B cell (primary cell): ENCODE measurements at regions not wholly inside any gene's neighbourhood (a gene's known extent, or its start where the extent isn't known, plus 50 kb on each side); places are given as distances from the start of the nearest gene placed in this dataset.
"Not testable (repeated sequence)": the region's sequence is repeated elsewhere in the genome, so short reads cannot be mapped to it uniquely, and the experiment has no call there.

Experiments
- ATAC-seq: fragments of 200-7000 bp; cut with Tn5 transposase; one replicate; pipeline ENCODE4 v1.10.0; 2021; ENCODE audit warnings: low read depth, mild to moderate bottlenecking, moderate number of reproducible peaks, moderate library complexity
- CTCF ChIA-PET: fragments of 350-600 bp; sonication (Branson Sonifier 250); formaldehyde crosslinking; loops from one replicate; lab custom pipeline; 2021; ENCODE audit warnings: antibody characterized with exemption, inconsistent platforms; lab: Charles Lee
- POLR2A ChIA-PET: fragments of 350-600 bp; sonication (Branson Sonifier 250); formaldehyde crosslinking; loops from one replicate; lab custom pipeline; 2021; ENCODE audit warnings: antibody characterized with exemption; lab: Charles Lee
- DNase-seq: peaks from one replicate; pipeline ENCODE4 v3.0.0; 2013
- H2AFZ ChIP-seq: 2 replicates; pipeline ENCODE4 v1.6.1; 2012; ENCODE audit warnings: mild to moderate bottlenecking, low read depth, low read length; ENCODE audit not compliant: insufficient read depth, poor library complexity, severe bottlenecking
- H3K27ac ChIP-seq, 2 donors: 1 replicate in 1 of 2; 2 replicates in 1 of 2; pipeline ENCODE4 v1.5.1; 2012 to 2013; ENCODE audit warnings: low read length in 2 of 2, mild to moderate bottlenecking in 2 of 2, moderate library complexity in 1 of 2
- H3K27me3 ChIP-seq, 4 experiments: fragments of 200-600 bp in 1 of 4; sonication (generic) in 1 of 4; replicated peaks in 1 of 4; 1 replicate in 2 of 4; 2 replicates in 2 of 4; pipeline versions ENCODE4 v1.6.1 to v1.7.0; 2013 to 2016; ENCODE audit warnings: low read length in 3 of 4, mild to moderate bottlenecking in 2 of 4, mixed read lengths in 1 of 4, moderate library complexity in 1 of 4; ENCODE audit not compliant: insufficient read depth in 4 of 4, control insufficient read depth in 3 of 4; ENCODE audit errors: control extremely low read depth in 1 of 4
- H3K36me3 ChIP-seq, 2 experiments: replicated peaks in 1 of 2; 1 replicate in 1 of 2; 2 replicates in 1 of 2; pipeline versions ENCODE4 v1.6.1 to v1.7.1; 2013; ENCODE audit warnings: low read length in 1 of 2; ENCODE audit not compliant: insufficient read depth in 2 of 2, control insufficient read depth in 1 of 2; ENCODE audit errors: control extremely low read depth in 1 of 2, extremely low read depth in 1 of 2
- H3K4me1 ChIP-seq, 2 donors: fragments of 200-600 bp in 1 of 2; sonication (generic) in 1 of 2; 1 replicate in 1 of 2; 2 replicates in 1 of 2; pipeline versions ENCODE4 v1.5.1 to v1.6.1; 2013 to 2017; ENCODE audit warnings: low read length in 2 of 2; ENCODE audit not compliant: control insufficient read depth in 2 of 2, insufficient read depth in 2 of 2
- H3K4me2 ChIP-seq: replicated peaks from 2 replicates; pipeline ENCODE3; 2012; ENCODE audit warnings: mild to moderate bottlenecking, low read depth, low read length; ENCODE audit not compliant: poor library complexity, severe bottlenecking
- H3K4me3 ChIP-seq, 5 experiments: fragments of 200-600 bp in 1 of 5; sonication (generic) in 1 of 5; 1 replicate in 3 of 5; 2 replicates in 2 of 5; pipeline versions ENCODE4 v1.5.1 to v1.7.0; 2011 to 2016; ENCODE audit warnings: low read length in 4 of 5, mild to moderate bottlenecking in 4 of 5, low read depth in 2 of 5, control low read depth in 1 of 5, moderate library complexity in 1 of 5; ENCODE audit not compliant: insufficient read depth in 1 of 5; ENCODE audit errors: control extremely low read depth in 1 of 5, extremely low read depth in 1 of 5
- H3K79me2 ChIP-seq: fragments of 200-600 bp; sonication (generic); one replicate; pipeline ENCODE4 v1.6.0; 2016; ENCODE audit warnings: low read length; ENCODE audit not compliant: control insufficient read depth, insufficient read depth
- H3K9ac ChIP-seq: fragments of 200-600 bp; sonication (generic); 2 replicates; pipeline ENCODE4 v1.6.1; 2017; ENCODE audit warnings: mild to moderate bottlenecking, low read length, moderate library complexity
- H3K9me3 ChIP-seq, 3 donors: one replicate each; pipeline versions ENCODE4 v1.6.1 to v1.7.1; 2013; ENCODE audit warnings: low read length in 2 of 3; ENCODE audit not compliant: control insufficient read depth in 2 of 3, insufficient read depth in 1 of 3; ENCODE audit errors: control extremely low read depth in 1 of 3
- H4K20me1 ChIP-seq: 2 replicates; pipeline ENCODE4 v1.6.0; 2012; ENCODE audit warnings: mild to moderate bottlenecking, low read length; ENCODE audit not compliant: insufficient read depth, control insufficient read depth, poor library complexity, severe bottlenecking
- H3K27ac Mint-ChIP-seq: one replicate; pipeline ENCODE4 v1.8.0; 2021; ENCODE audit warnings: mixed read lengths
- H3K27me3 Mint-ChIP-seq: one replicate; pipeline ENCODE4 v1.8.0; 2021; ENCODE audit warnings: mixed read lengths
- H3K4me1 Mint-ChIP-seq: one replicate; pipeline ENCODE4 v1.8.0; 2021; ENCODE audit warnings: mixed read lengths
- H3K4me3 Mint-ChIP-seq: one replicate; pipeline ENCODE4 v1.8.0; 2021; ENCODE audit warnings: mixed read lengths
- H3K9me3 Mint-ChIP-seq: one replicate; pipeline ENCODE4 v1.8.0; 2022; ENCODE audit warnings: mixed read lengths; ENCODE audit not compliant: insufficient read depth
- EZH2 ChIP-seq: IDR thresholded peaks from 2 replicates; pipeline ENCODE4 v1.6.1; 2012; ENCODE audit warnings: borderline replicate concordance, low read depth, mild to moderate bottlenecking, moderate library complexity, low read length; ENCODE audit not compliant: insufficient read depth, poor library complexity, severe bottlenecking
- WGBS: methylation state at CpG from one replicate; pipeline ENCODE4 v1.1.5; 2013; ENCODE audit warnings: missing lambda C conversion rate; ENCODE audit not compliant: insufficient coverage; 5-methylcytosine and 5-hydroxymethylcytosine counted together
- intact Hi-C: fragments of 100-400 bp; cut with micrococcal nuclease; formaldehyde crosslinking; loops from one replicate; pipeline ENCODE4 v1.10.0; 2022
- TF ChIP-seq, protein P1 (sequence below): fragments of 200-600 bp; IDR thresholded peaks from one replicate; pipeline ENCODE4 v1.8.0; 2022; ENCODE audit warnings: antibody characterized with exemption, mild to moderate bottlenecking

GRCh38 chr5:131001507-131001906, 163.5 kb downstream of the HINT1 start:
- Mint-ChIP-seq H3K27ac (no peak overlapping the region), H3K4me1 (no peaks in the 10 kb centered on the region), H3K9me3 (no peaks in the 10 kb centered on the region), H3K27me3 (peaks cover 6% of the 10 kb centered on the region), H3K4me3 (no peak overlapping the region)
- 80% methylated on average over 1 of the region's 1 CpG for WGBS
- no peak overlapping the region for H2AFZ ChIP-seq
- peaks cover 0 to 4% (median 0%) of the 10 kb centered on the region in 3 donors for H3K9me3 ChIP-seq
- DNase-seq (no peak), ATAC-seq (no peak)
- no peaks in the 10 kb centered on the region for H3K4me1 ChIP-seq
- no peaks in the 10 kb centered on the region for H3K36me3 ChIP-seq
- no peaks in the 10 kb centered on the region for H4K20me1 ChIP-seq
- TF ChIP-seq, protein P1, sequence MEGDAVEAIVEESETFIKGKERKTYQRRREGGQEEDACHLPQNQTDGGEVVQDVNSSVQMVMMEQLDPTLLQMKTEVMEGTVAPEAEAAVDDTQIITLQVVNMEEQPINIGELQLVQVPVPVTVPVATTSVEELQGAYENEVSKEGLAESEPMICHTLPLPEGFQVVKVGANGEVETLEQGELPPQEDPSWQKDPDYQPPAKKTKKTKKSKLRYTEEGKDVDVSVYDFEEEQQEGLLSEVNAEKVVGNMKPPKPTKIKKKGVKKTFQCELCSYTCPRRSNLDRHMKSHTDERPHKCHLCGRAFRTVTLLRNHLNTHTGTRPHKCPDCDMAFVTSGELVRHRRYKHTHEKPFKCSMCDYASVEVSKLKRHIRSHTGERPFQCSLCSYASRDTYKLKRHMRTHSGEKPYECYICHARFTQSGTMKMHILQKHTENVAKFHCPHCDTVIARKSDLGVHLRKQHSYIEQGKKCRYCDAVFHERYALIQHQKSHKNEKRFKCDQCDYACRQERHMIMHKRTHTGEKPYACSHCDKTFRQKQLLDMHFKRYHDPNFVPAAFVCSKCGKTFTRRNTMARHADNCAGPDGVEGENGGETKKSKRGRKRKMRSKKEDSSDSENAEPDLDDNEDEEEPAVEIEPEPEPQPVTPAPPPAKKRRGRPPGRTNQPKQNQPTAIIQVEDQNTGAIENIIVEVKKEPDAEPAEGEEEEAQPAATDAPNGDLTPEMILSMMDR, result no peak
- no peak for TF ChIP-seq EZH2
- no peaks in the 10 kb centered on the region for H3K79me2 ChIP-seq
- ChIA-PET CTCF (no interaction called here), POLR2A (no interaction called here)
- H3K27me3 ChIP-seq, result peaks cover 0 to 4% (median 0%) of the 10 kb centered on the region in 4 experiments
- intact Hi-C loops, result no loop called here
- H3K4me2 ChIP-seq, result no peak overlapping the region
- H3K27ac ChIP-seq, result no peak overlapping the region
- no peak overlapping the region for H3K9ac ChIP-seq
- H3K4me3 ChIP-seq, result no peak overlapping the region

DNA sequence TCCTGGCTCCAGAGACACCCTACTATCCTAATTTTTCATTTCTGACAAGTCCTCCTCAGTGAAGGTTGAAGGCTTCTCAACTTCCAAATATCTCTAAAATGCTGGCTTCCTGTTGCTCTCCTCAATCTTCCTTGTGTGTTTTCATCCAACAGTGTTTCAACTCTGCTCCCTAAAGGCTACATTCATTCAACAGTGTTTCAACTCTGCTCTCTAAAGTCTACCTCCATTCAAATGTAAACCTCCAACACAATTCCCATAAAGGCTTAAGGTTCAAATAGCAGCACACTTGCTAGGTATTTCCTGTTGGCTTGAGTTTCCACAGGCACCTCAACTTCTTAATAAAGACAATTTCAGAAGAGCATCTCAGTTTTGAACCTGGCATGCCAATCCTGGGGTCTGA, 164.8 kb downstream of the HINT1 start:
- Mint-ChIP-seq H3K4me1 (no peaks in the 10 kb centered on the region), H3K9me3 (no peaks in the 10 kb centered on the region), H3K27me3 (no peaks in the 10 kb centered on the region), H3K4me3 (no peak overlapping the region), H3K27ac (no peak overlapping the region)
- Histone ChIP-seq H3K4me1 (no peaks in the 10 kb centered on the region), H3K9me3 (no peaks in the 10 kb centered on the region), H3K4me2 (no peak overlapping the region), H3K9ac (no peak overlapping the region), H3K36me3 (no peaks in the 10 kb centered on the region), H3K27me3 (peaks cover 0 to 4% (median 0%) of the 10 kb centered on the region in 4 experiments), H3K79me2 (no peaks in the 10 kb centered on the region), H2AFZ (no peak overlapping the region), H3K27ac (no peak overlapping the region), H3K4me3 (no peak overlapping the region), H4K20me1 (no peaks in the 10 kb centered on the region)
- no peak for ATAC-seq
- DNase-seq, result no peak
- CTCF ChIA-PET, result no interaction called here
- TF ChIP-seq EZH2, result no peak
- TF ChIP-seq, protein P1, result no peak
- intact Hi-C loops, result no loop called here
- POLR2A ChIA-PET, result no interaction called here

- intact Hi-C loops, H3K9me3 Mint-ChIP-seq, H2AFZ ChIP-seq, CTCF ChIA-PET, H3K27ac Mint-ChIP-seq, H3K4me2 ChIP-seq, H3K9me3 ChIP-seq, H3K4me3 Mint-ChIP-seq, H3K4me1 Mint-ChIP-seq, H3K27ac ChIP-seq, H3K4me3 ChIP-seq, ATAC-seq, H3K27me3 Mint-ChIP-seq, POLR2A ChIA-PET, H3K9ac ChIP-seq, DNase-seq, H3K36me3 ChIP-seq, H3K27me3 ChIP-seq, H3K79me2 ChIP-seq, H4K20me1 ChIP-seq, H3K4me1 ChIP-seq: not testable (repeated sequence)
Measured at GRCh38 chr5:130996720-130997119, 168.3 kb downstream of the HINT1 start.
